HepG2 (cell line): ENCODE measurements at regions not wholly inside any gene's neighbourhood (a gene's known extent, or its start where the extent isn't known, plus 50 kb on each side); places are given as distances from the start of the nearest gene placed in this dataset.

Experiments
- ATF4 ChIP-seq, 2 experiments: fragments of 450-650 bp in 1 of 2; sonication (generic) in 1 of 2; formaldehyde crosslinking; IDR thresholded peaks; 2 replicates each; pipeline versions ENCODE4 v1.5.0 to v1.8.0; 2020 to 2022; ENCODE audit warnings: mild to moderate bottlenecking in 1 of 2, missing genetic modification reagents in 1 of 2
- BORCS8-MEF2B ChIP-seq: sonication (generic); formaldehyde crosslinking; IDR thresholded peaks from 2 replicates; pipeline ENCODE4 v1.8.0; 2022; ENCODE audit warnings: mild to moderate bottlenecking, missing genetic modification reagents
- CHD2 ChIP-seq: IDR thresholded peaks from 2 replicates; pipeline ENCODE4 v1.6.1; 2011; ENCODE audit warnings: low read depth, low read length, improper control_type of control experiment
- CSRNP1 ChIP-seq: sonication (generic); formaldehyde crosslinking; IDR thresholded peaks from 2 replicates; pipeline ENCODE4 v1.8.1; 2023; ENCODE audit warnings: mild to moderate bottlenecking, missing genetic modification reagents
- ELF1 ChIP-seq: sonication (generic); formaldehyde crosslinking; IDR thresholded peaks from 2 replicates; pipeline ENCODE4 v1.4.0; 2020; ENCODE audit warnings: missing genetic modification reagents
- EP300 ChIP-seq, 3 experiments: sonication (generic) in 1 of 3; formaldehyde crosslinking in 1 of 3; IDR thresholded peaks; 2 replicates each; pipeline versions ENCODE4 v1.5.1 to v1.6.1; 2011 to 2020; ENCODE audit warnings: low read depth in 2 of 3, low read length in 2 of 3, borderline replicate concordance in 1 of 3, improper control_type of control experiment in 1 of 3, mild to moderate bottlenecking in 1 of 3, missing genetic modification reagents in 1 of 3, moderate library complexity in 1 of 3
- HES4 ChIP-seq: sonication (generic); formaldehyde crosslinking; IDR thresholded peaks from 2 replicates; pipeline ENCODE4 v1.9.0; 2021; ENCODE audit warnings: mild to moderate bottlenecking, missing genetic modification reagents, borderline replicate concordance
- MZF1 ChIP-seq: sonication (generic); formaldehyde crosslinking; IDR thresholded peaks from 2 replicates; pipeline ENCODE4 v1.8.1; 2023; ENCODE audit warnings: mild to moderate bottlenecking, missing genetic modification reagents, borderline replicate concordance
- ZKSCAN5 ChIP-seq: sonication (generic); formaldehyde crosslinking; IDR thresholded peaks from 2 replicates; pipeline ENCODE4 v1.5.1; 2020; ENCODE audit warnings: mild to moderate bottlenecking, missing genetic modification reagents
- ZSCAN31 ChIP-seq: sonication (generic); formaldehyde crosslinking; IDR thresholded peaks from 2 replicates; pipeline ENCODE4 v1.5.0; 2020; ENCODE audit warnings: low read depth, mild to moderate bottlenecking, missing genetic modification reagents
- TF ChIP-seq, protein P1 (sequence below): sonication (generic); formaldehyde crosslinking; IDR thresholded peaks from 2 replicates; pipeline ENCODE4 v1.5.0; 2020; ENCODE audit warnings: mild to moderate bottlenecking, missing genetic modification reagents
- TF ChIP-seq, protein P2 (sequence below): sonication (generic); formaldehyde crosslinking; IDR thresholded peaks from 2 replicates; pipeline ENCODE4 v1.4.0; 2020; ENCODE audit warnings: mild to moderate bottlenecking, missing genetic modification reagents

GRCh38 chr7:131223151-131223550, 104.5 kb upstream of the MKLN1 start (continued):
- TF ChIP-seq ATF4 (CRISPR knock-in tag; IDR thresholded peaks at IDR 0.05) (no peak), EP300 (IDR thresholded peaks at IDR 0.05; ENCODE audit: low read depth in 2 of 2, low read length in 2 of 2) (no peak), EP300 (CRISPR knock-in tag; IDR thresholded peaks at IDR 0.05; ENCODE audit: borderline replicate concordance) (no peak), ELF1 (CRISPR knock-in tag) (no peak), CSRNP1 (no peak), ZKSCAN5 (CRISPR knock-in tag) (no peak), BORCS8-MEF2B (CRISPR knock-in tag) (no peak), CHD2 (no peak), HES4 (no peak), ZSCAN31 (CRISPR knock-in tag) (no peak), MZF1 (CRISPR knock-in tag) (no peak)
- TF ChIP-seq, protein P1, sequence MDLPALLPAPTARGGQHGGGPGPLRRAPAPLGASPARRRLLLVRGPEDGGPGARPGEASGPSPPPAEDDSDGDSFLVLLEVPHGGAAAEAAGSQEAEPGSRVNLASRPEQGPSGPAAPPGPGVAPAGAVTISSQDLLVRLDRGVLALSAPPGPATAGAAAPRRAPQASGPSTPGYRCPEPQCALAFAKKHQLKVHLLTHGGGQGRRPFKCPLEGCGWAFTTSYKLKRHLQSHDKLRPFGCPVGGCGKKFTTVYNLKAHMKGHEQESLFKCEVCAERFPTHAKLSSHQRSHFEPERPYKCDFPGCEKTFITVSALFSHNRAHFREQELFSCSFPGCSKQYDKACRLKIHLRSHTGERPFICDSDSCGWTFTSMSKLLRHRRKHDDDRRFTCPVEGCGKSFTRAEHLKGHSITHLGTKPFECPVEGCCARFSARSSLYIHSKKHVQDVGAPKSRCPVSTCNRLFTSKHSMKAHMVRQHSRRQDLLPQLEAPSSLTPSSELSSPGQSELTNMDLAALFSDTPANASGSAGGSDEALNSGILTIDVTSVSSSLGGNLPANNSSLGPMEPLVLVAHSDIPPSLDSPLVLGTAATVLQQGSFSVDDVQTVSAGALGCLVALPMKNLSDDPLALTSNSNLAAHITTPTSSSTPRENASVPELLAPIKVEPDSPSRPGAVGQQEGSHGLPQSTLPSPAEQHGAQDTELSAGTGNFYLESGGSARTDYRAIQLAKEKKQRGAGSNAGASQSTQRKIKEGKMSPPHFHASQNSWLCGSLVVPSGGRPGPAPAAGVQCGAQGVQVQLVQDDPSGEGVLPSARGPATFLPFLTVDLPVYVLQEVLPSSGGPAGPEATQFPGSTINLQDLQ (CRISPR knock-in tag), result no peak
- TF ChIP-seq, protein P2, sequence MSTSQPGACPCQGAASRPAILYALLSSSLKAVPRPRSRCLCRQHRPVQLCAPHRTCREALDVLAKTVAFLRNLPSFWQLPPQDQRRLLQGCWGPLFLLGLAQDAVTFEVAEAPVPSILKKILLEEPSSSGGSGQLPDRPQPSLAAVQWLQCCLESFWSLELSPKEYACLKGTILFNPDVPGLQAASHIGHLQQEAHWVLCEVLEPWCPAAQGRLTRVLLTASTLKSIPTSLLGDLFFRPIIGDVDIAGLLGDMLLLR, result no peak
